Left forelimb (tissue), 1 donor: ENCODE measurements at regions not wholly inside any gene's neighbourhood (a gene's known extent, or its start where the extent isn't known, plus 50 kb on each side); places are given as distances from the start of the nearest gene placed in this dataset.
"Not testable (repeated sequence)": the region's sequence is repeated elsewhere in the genome, so short reads cannot be mapped to it uniquely, and the experiment has no call there.

ENCODE experiments used
- DNase-seq: peaks from one replicate; pipeline ENCODE4 v3.0.0-alpha.2; 2018; ENCODE audit warnings: low spot score

- no peak for DNase-seq
Measured at GRCh38 chr7:84879570-84880325, 307.1 kb downstream of the SEMA3D start.

- no peak for DNase-seq
Measured at GRCh38 chr7:84877943-84878570, 308.8 kb downstream of the SEMA3D start.

- no peak for DNase-seq
Measured at GRCh38 chr7:84876061-84876821, 310.6 kb downstream of the SEMA3D start.

- DNase-seq, result no peak
Measured at GRCh38 chr7:84865560-84865959, 321.3 kb downstream of the SEMA3D start.

DNA sequence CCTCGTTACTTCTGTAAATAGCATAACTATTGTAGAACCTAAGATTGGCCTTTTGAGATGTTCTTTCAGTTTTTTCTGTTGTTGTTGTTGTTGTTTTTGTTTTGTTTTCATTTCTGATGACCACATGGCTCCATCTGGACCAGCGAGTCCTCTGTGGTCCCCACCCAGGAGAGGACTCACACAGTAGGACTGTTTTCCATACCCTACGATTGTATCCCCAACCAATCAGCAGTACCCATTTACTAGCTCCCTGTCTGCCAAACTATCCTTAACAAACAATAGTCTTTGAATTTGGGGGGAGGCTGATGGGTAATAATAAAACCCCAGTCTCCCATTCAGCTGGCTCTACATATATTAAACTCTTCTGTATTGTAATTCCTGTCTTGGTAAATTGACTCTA is 329.5 kb downstream of the SEMA3D start:
- no peak for DNase-seq

- no peak for DNase-seq
Measured at GRCh38 chr7:84855758-84856157, 331.1 kb downstream of the SEMA3D start.

DNA sequence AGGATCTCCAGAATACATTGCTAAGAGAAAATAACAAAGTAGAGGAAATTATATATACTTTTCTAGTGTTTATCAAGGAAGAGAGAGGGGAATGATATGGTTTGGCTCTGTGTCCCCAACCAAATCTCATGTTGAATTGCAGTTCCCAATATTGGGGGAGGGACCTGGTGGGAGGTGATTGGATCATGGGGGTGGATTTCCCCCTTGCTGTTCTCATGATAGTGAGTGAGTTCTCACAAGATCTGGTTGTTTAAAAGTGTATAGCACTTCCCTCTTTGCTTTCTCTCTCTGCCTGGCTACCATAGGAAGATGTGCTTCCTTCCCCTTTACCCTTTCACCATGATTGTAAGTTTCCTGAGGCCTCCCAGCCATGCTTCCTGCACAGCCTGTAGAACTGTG is 337.9 kb downstream of the SEMA3D start:
- not testable (repeated sequence) for DNase-seq

- DNase-seq, result no peak
Measured at GRCh38 chr7:84848219-84848973, 338.5 kb downstream of the SEMA3D start.

DNA sequence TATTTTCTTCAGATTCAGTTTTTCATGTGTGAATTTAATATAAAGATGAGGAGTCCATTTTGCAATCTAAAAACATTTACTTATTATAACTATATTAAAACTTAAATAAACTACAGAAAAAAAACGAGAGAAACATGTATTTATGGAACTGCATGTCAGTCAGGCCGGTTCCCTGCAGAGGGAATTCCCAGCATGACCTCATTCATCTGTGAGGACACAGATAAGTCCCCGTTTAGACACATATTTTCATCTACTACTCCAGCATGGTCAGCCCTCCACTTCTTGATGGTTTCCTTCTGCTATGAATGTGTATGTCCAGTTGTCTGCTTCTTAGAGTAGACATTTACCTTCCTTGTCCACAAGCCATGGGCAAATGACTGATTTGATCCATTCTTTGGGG is 339.1 kb downstream of the SEMA3D start:
- DNase-seq, result no peak

DNA sequence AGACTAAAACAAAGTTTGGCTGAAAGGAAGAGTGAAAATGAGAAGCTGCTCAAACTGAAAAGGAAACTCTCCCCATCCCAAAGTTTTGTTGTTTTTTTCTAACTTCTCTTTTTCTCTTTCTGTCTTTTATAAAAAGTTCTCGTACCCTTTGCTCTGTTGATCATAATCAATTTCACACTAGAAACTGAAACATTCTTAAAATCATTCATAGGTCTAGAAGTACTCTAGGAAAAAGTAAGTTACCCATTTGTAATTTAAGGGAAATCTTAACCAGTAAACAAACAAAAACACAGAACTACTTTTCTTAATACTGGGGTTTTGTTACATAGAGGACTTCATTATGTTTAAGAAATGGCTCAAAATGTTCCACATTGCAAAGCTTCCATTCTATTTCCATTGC is 339.8 kb downstream of the SEMA3D start:
- DNase-seq, result no peak

- DNase-seq, result no peak
Measured at GRCh38 chr7:84845971-84846370, 340.9 kb downstream of the SEMA3D start.

GRCh38 chr7:84844771-84845170 is 342.1 kb downstream of the SEMA3D start:
- DNase-seq, result no peak

DNA sequence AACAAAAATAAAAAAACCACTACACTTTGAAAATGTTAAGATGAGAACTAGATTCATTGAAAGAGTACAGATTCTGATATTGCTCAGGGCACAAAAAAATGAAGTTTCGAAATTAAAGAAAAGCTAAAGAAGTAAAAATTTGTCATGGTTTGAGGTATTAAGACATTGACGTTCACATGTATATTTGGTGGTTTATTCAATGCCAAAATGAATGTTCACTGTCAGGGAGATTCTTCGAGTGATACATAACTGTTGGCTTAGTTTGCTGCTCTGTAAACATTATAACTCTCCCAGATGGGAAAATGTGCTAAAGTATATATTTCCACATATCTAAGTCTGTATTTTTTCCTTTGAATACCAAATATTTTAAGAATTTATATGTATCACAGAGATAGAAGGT is 345.0 kb downstream of the SEMA3D start:
- no peak for DNase-seq

DNA sequence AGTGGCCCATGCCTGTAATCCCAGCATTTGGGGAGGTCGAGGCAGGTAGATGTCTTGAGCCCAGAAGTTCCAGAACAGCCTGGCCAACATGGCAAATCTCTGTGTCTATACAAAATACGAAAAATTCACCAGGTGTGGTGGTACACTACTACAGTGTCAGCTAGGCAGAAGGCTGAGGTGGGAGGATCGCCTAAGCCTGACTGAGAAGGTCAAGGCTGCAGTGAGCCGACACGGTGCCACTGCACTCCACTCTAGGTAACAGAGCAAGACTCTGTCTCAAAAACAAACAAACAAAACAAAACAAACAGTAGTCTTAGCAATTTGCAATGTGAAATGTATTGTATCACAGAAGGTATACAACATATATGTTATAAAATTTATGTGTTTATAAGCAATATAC is 348.0 kb downstream of the SEMA3D start:
- DNase-seq, result no peak

DNA sequence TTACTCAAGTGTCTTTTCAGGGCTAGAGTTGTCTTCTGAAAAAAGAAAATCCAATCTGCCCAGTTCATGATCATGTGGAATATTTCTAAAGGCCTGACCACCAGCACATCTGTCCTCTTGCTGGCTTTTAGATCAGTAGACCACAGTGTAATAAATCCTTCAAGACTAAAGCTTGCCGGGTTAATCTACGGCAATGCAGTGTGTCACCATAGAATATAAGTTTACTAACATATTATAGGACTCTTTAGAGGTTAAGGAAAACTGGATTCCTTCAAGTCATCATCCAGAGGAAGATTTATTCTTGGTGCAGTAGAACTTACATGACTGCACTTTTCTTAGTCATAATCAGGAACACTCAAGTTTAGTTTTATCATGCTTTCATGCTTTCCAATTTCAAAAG is 349.5 kb downstream of the SEMA3D start:
- no peak for DNase-seq

DNA sequence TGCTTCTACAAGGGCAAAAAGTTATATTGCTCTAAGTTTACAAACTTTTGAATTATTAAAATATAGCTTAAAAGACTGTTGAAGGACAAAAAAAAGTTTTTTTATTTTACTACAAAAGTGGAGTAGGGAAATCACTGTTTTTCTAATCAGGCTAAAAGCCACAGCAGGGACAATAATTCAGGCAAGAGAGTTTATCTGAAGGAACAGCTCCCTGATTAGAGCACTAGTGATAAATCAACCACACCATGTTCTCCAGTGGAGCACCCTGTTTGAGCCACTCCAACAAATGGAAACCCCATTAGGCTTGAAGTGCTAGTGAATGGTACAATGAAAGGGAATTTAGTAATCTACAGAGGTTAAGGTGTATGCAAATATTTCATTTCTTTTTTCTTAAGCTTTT is 357.1 kb downstream of the SEMA3D start:
- DNase-seq, result no peak

DNA sequence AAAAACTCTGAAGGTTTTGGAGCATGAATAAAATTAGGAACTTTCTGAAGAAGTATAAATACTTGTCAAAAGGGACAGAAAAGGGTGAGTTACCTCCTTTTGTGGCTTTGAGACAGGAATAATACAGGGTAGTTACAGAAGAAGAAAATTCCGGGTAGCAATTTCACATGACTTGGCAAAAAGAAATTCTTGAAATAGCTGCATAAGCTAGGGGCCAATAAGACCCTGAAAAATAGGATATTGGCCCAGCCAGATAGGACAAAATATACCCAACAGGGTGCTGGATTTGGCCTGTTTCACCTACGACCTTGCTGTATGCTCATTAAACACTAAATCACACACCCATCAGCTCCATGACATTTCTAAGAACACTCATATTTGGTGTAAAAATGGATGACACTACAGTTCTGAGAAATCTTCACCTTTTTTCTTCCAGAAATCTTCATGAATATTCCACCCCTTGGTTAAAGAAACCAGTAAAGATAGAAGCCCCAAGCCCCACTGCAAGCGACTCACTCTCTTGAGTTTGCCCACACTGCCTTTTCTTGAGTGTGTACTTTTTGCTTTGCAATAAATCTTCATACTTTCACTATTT is 362.7 kb downstream of the SEMA3D start:
- no peak for DNase-seq

DNA sequence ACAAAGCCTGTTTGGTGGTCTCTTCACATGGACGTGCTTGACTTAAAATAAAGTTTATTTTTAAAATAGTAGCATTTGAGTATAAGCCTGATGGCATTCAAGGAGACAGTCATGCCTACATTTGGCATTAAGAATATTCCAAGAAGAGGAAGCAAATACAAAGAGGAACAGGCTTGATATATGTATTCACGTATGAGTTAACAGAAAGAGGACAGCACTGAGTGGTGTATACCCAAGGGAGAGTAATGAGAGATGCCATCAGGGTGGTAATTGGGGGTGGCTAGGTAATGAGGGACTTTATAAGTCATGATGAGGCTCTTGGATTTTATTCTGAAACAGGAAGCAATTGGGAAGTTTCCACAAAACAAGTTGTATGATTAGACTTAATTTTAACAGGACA is 363.3 kb downstream of the SEMA3D start:
- no peak for DNase-seq

DNA sequence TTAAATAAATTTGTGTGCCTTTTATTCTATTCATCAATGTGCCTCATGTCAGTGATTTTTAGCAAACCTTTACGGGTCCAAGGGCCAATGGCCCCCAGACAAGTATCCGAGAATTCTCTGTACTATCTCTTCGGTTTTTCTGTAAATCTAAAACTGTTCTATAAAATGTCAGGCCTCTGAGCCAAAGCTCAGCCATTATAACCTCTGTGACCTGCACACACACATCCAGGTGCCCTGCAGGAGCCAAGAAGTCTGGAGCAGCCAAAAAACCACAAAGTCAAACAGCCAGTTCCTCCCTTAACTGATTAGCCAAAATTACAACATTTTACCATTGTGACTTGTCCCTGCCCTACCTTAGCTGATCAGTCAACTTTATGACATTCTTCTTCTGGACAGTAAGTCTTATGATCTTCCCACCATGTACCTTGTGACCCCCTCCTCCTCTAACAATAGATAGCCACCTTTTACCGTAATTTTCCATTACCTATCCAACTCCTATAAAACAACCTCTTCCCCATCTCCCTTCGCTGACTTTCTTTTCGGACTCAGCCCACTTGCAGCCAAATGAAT is 363.8 kb downstream of the SEMA3D start:
- no peak for DNase-seq

DNA sequence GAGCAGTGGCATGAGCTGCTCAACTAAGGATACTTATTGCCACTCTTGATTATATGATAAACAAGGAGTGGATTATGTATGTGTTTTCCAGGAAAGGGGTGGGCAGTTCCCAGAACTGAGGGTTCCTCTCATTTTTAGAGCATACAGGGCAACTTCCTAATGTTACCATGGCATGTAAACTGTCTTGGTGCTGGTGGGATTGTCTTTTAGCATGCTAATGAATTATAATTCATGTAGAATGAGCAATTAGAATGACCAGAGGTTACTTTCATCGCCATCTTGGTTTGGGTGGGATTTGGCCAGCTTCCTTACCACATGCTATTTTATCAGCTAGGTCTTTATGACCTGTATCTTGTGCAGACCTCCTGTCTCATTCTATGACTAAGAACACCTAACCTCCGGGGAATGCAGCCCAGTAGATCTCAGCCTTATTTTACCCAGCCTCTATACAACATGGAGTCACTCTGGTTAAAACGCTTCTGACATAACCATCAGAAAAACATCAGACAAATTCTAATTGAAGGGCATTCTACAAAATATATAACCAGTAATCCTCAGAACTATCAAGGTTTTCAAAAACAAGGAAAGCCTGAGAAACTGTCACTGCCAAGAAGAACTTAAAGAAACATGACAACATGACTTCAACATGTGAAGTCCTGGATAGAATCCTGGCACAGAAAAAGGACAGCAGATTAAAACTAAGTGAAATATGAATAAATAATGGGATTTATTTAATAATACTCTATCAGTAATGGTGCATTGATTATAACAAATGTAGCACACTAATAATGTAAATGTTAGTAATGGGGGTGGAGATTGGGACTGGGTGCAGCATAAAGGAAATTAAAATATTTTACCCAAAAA is 365.0 kb downstream of the SEMA3D start:
- no peak for DNase-seq

DNA sequence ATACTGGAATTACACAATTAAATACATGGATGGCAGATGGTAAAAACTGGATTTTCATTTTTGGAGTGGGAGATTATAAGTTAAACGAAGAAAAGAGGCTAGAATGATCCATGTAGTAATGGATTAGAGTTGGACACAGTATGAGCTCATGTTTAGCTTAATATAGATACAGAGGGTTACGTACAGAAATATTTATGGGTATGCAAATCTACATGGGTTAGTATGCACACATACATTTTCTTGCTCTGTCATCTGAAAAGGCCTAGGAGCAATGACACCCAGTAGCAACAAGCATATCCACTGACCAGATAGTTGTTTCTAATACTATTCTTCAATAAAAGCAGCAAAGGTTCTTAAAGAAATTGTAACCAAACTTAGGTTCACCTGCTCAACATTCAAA is 366.4 kb downstream of the SEMA3D start:
- no peak for DNase-seq
